ENCODE measurements at regions not wholly inside any gene's neighbourhood (a gene's known extent, or its start where the extent isn't known, plus 50 kb on each side); places are given as distances from the start of the nearest gene placed in this dataset.

DNA sequence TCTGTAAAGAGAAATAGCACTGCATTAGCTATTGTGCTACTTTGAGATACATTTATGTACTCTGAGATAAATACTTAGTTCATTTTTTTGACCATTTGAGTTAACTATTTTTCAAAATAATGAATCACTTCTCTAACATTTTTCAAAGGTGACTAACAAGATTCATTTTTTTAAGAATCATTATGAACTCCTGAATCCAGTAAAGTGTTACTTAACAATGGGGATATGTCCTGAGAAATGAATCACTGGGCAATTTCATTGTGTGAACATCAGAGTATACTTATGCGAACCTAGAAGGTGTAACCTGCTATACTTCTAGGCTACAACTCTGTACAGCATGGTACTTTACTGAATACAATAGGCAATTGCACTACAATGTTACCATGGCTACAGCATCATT is 355.8 kb downstream of the ARL6IP6 start:
- no peaks in the 10 kb centered on the region for H3K27me3 ChIP-seq
- no peaks in the 10 kb centered on the region for H3K9me3 ChIP-seq
- no peak for TF ChIP-seq POLR2A (IDR thresholded peaks at IDR 0.05)
- TF ChIP-seq, protein P1, sequence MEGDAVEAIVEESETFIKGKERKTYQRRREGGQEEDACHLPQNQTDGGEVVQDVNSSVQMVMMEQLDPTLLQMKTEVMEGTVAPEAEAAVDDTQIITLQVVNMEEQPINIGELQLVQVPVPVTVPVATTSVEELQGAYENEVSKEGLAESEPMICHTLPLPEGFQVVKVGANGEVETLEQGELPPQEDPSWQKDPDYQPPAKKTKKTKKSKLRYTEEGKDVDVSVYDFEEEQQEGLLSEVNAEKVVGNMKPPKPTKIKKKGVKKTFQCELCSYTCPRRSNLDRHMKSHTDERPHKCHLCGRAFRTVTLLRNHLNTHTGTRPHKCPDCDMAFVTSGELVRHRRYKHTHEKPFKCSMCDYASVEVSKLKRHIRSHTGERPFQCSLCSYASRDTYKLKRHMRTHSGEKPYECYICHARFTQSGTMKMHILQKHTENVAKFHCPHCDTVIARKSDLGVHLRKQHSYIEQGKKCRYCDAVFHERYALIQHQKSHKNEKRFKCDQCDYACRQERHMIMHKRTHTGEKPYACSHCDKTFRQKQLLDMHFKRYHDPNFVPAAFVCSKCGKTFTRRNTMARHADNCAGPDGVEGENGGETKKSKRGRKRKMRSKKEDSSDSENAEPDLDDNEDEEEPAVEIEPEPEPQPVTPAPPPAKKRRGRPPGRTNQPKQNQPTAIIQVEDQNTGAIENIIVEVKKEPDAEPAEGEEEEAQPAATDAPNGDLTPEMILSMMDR (IDR thresholded peaks at IDR 0.05), result no peak
- no peak overlapping the region for H3K27ac ChIP-seq
- no peak for DNase-seq
- no peak overlapping the region for H3K4me3 ChIP-seq
- no peaks in the 10 kb centered on the region for H3K4me1 ChIP-seq
- H3K36me3 ChIP-seq, result no peaks in the 10 kb centered on the region

DNA sequence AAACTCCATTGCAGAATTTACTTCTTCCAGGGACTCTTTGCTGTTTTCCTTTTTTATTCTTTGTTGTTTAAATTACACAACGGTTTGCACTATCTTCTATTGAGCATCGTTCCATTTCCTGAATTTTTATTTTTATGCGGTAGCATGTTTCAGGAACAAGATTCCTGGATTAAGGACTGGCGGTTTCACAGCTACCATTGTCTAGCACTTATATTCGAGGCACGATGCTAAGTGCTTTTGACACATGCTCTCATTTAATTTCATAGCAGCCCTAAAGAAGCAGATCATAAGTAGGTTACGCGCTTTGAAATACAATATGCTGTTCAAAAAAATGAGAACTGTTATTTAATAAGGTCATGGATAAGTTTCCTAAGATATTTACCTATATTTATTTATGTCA is 354.4 kb downstream of the ARL6IP6 start:
- Histone ChIP-seq H3K27me3 (no peaks in the 10 kb centered on the region), H3K4me1 (no peaks in the 10 kb centered on the region), H3K9me3 (no peaks in the 10 kb centered on the region), H3K36me3 (no peaks in the 10 kb centered on the region), H3K4me3 (no peak overlapping the region), H3K27ac (no peak overlapping the region)
- TF ChIP-seq POLR2A (IDR thresholded peaks at IDR 0.05), result no peak
- TF ChIP-seq, protein P1 (IDR thresholded peaks at IDR 0.05), result no peak
- no peak for DNase-seq

DNA sequence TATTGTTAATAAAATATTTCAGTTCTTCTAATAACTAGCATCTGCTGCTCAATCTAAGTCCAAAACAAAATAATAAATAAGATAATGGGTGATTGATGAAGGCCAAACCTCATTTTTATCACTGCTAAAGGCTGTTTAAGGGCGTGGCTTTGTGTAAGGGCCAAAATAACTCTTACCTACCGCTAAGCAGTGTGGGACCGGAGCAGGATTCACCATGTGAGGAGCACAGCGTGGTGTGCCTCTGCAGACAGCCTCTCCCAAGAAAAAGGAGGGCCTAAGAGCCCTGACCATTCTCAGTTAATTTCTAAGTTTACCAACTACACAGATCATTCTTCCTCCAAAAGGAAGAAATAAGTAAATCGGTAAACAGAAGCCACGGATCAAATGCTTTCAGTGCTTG is 353.7 kb downstream of the ARL6IP6 start:
- Histone ChIP-seq H3K9me3 (no peaks in the 10 kb centered on the region), H3K27me3 (no peaks in the 10 kb centered on the region), H3K4me3 (no peak overlapping the region), H3K4me1 (no peaks in the 10 kb centered on the region), H3K36me3 (no peaks in the 10 kb centered on the region), H3K27ac (no peak overlapping the region)
- DNase-seq, result no peak
- no peak for TF ChIP-seq POLR2A (IDR thresholded peaks at IDR 0.05)
- TF ChIP-seq, protein P1 (IDR thresholded peaks at IDR 0.05), result no peak

DNA sequence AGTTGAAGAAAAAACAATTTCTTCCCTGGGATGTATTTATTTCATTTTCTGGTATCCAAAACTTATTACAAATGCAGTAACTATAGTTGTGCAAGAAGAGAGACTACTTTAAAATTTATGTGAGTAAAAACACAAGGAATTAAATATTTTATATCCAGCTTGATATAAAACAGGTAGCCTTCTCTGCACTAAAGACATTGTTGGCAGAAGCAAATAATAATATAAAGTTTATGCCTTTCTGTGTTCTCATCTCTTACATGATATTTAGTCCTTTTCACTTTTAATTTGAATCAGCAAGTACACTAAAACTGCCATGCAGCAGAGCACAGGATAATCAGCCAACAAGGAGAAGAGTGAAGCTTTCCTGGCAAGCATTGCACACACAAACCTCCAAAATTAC is 352.7 kb downstream of the ARL6IP6 start:
- no peak for DNase-seq
- no peak overlapping the region for H3K27ac ChIP-seq
- no peaks in the 10 kb centered on the region for H3K36me3 ChIP-seq
- no peaks in the 10 kb centered on the region for H3K9me3 ChIP-seq
- no peaks in the 10 kb centered on the region for H3K27me3 ChIP-seq
- H3K4me1 ChIP-seq, result no peaks in the 10 kb centered on the region
- TF ChIP-seq, protein P1 (IDR thresholded peaks at IDR 0.05), result no peak
- TF ChIP-seq POLR2A (IDR thresholded peaks at IDR 0.05), result no peak
- H3K4me3 ChIP-seq, result no peak overlapping the region

DNA sequence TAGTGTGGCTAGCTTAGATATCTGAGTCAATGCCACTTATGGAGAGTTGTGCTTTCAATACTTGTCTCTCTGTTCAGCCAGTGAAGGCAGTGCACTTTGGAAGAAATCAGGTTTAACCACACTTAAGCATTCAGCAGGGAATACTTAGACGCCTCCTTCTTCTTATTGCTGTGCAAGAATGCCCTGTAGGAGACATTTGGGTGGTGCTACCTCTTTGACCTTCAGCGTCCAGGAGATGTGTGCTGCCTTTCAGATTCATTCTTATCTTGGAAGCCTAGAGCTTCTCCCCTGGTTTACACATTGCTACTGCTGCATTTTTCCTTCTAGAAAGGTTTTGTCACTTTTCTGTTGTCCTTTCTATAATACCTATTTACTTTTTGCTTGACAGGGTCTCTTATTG is 350.5 kb downstream of the ARL6IP6 start:
- DNase-seq, result no peak
- TF ChIP-seq, protein P1 (IDR thresholded peaks at IDR 0.05), result no peak
- no peak for TF ChIP-seq POLR2A (IDR thresholded peaks at IDR 0.05)
- no peaks in the 10 kb centered on the region for H3K4me1 ChIP-seq
- H3K27ac ChIP-seq, result no peak overlapping the region
- H3K4me3 ChIP-seq, result no peak overlapping the region
- H3K27me3 ChIP-seq, result no peaks in the 10 kb centered on the region
- H3K9me3 ChIP-seq, result no peaks in the 10 kb centered on the region
- no peaks in the 10 kb centered on the region for H3K36me3 ChIP-seq

DNA sequence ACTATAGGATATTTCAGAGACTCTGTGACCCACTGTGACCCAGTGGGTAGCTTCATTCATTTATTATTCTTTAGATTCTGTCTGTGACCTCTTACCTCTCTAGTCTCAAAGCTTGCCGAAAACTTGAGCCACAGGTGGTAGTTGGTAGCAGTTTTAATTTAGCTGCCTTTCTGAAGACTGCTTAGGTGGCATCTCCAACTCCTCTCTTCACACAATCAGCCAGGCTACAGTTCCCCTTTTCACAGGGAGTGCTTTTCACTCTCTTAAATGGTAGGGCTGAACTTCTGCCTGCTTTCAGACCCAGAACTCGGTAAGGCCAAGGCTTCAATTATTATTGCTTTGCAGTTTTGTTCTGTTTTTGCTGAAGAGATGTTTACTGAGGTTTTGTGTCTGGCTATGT is 349.6 kb downstream of the ARL6IP6 start:
- TF ChIP-seq, protein P1 (IDR thresholded peaks at IDR 0.05), result no peak
- TF ChIP-seq POLR2A (IDR thresholded peaks at IDR 0.05), result no peak
- Histone ChIP-seq H3K9me3 (no peaks in the 10 kb centered on the region), H3K4me3 (no peak overlapping the region), H3K27me3 (no peaks in the 10 kb centered on the region), H3K4me1 (no peaks in the 10 kb centered on the region), H3K36me3 (no peaks in the 10 kb centered on the region), H3K27ac (no peak overlapping the region)
- no peak for DNase-seq

All from Peyer's patch (tissue), 4 donors.